ENCODE measurements at regions not wholly inside any gene's neighbourhood (a gene's known extent, or its start where the extent isn't known, plus 50 kb on each side); places are given as distances from the start of the nearest gene placed in this dataset.

DNA sequence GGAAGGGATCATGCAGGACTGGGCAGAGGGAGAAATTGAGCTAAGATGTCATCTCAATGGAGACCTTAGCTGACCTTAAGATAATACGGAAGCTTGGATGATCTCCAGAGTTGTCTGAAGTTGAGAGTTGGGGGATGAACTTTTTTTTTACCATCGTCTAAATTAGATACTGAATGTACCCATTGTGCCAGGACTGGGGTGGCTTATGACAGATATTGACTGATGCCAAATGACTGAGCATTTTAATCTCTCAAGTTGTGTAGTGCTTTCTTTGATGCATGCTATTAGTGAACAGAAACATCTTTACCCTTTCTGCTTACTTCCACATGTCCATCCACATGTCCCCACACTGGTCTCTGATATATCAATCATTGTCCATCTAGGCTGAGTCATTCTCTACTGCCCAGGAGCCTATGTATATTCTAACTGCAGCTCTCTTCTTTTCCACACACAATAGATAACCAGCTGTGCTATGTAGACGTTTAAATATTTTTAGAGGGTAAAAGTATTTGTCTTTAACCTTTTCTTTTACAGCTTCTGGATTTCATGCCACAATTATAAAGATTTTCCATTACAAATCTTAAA, 60.2 kb upstream of the ZKSCAN2 start:
- TF ChIP-seq POLR2A (IDR thresholded peaks at IDR 0.05; ENCODE audit: low read depth, low read length): no peak
- TF ChIP-seq POLR2AphosphoS5 (IDR thresholded peaks at IDR 0.05; ENCODE audit: low read depth, low read length): no peak
